Thymus (tissue), 11 donors: ENCODE measurements at regions not wholly inside any gene's neighbourhood (a gene's known extent, or its start where the extent isn't known, plus 50 kb on each side); places are given as distances from the start of the nearest gene placed in this dataset.
"Not testable (repeated sequence)": the region's sequence is repeated elsewhere in the genome, so short reads cannot be mapped to it uniquely, and the experiment has no call there.

Source experiments
- DNase-seq, 9 donors: peaks; one replicate each; pipeline ENCODE4 v3.0.0-alpha.2; 2013; ENCODE audit warnings: low spot score in 9 of 9, low read depth in 6 of 9, missing footprints in 1 of 9
- H3K27ac ChIP-seq, 2 donors: one replicate each; pipeline ENCODE4 v1.5.1; 2013; ENCODE audit warnings: control low read depth in 1 of 2, low read depth in 1 of 2, low read length in 1 of 2, mild to moderate bottlenecking in 1 of 2, moderate library complexity in 1 of 2
- H3K27me3 ChIP-seq, 2 donors: one replicate each; pipeline ENCODE4 v1.5.1; 2013; ENCODE audit warnings: low read length in 1 of 2; ENCODE audit not compliant: control insufficient read depth in 2 of 2, insufficient read depth in 1 of 2
- H3K36me3 ChIP-seq, 2 donors: one replicate each; pipeline ENCODE4 v1.5.1; 2013; ENCODE audit warnings: low read length in 1 of 2, mild to moderate bottlenecking in 1 of 2, moderate library complexity in 1 of 2; ENCODE audit not compliant: control insufficient read depth in 2 of 2, insufficient read depth in 2 of 2
- H3K4me1 ChIP-seq, 2 donors: one replicate each; pipeline ENCODE4 v1.5.1; 2013; ENCODE audit warnings: low read length in 2 of 2; ENCODE audit not compliant: control insufficient read depth in 2 of 2, insufficient read depth in 2 of 2
- H3K4me3 ChIP-seq, 2 donors: one replicate each; pipeline ENCODE4 v1.5.1; 2013; ENCODE audit warnings: low read length in 2 of 2, control low read depth in 1 of 2, mild to moderate bottlenecking in 1 of 2
- H3K9me3 ChIP-seq, 2 donors: one replicate each; pipeline ENCODE4 v1.5.1; 2013; ENCODE audit warnings: low read length in 1 of 2, mild to moderate bottlenecking in 1 of 2; ENCODE audit not compliant: control insufficient read depth in 2 of 2, insufficient read depth in 1 of 2
- WGBS: extraction: QIAGEN DNeasy Blood & Tissue Kit; methylation state at CpG from one replicate; pipeline ENCODE4 v1.1.7; 2013; 5-methylcytosine and 5-hydroxymethylcytosine counted together
- donor health status: healthy.

DNA sequence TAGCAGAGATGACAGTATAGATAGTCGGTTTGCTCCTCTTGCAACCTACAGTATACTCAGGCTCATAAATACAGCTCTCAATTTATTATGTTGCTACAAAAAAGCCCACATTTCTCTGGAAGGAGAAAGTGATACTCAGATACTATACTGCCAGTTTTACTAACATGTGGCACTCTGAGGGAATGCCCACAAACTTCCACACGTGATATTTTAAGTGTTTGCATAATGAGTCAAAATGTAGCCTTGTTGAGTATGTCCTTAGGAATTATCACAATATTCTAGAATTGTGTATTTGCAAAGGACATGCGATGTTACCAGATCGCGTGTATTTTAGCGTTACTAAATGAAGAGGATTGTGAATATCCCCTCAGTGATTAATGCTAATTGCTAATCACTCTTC lies 929.1 kb downstream of the STIM2 start:
- WGBS = 92% methylated on average over 6 of the region's 6 CpGs
- no peaks in the 10 kb centered on the region for H3K4me1 ChIP-seq
- H3K4me3 ChIP-seq = no peak overlapping the region
- H3K9me3 ChIP-seq = no peaks in the 10 kb centered on the region
- H3K27me3 ChIP-seq = no peaks in the 10 kb centered on the region
- H3K27ac ChIP-seq = no peak overlapping the region
- DNase-seq = no peak
- no peaks in the 10 kb centered on the region for H3K36me3 ChIP-seq

DNA sequence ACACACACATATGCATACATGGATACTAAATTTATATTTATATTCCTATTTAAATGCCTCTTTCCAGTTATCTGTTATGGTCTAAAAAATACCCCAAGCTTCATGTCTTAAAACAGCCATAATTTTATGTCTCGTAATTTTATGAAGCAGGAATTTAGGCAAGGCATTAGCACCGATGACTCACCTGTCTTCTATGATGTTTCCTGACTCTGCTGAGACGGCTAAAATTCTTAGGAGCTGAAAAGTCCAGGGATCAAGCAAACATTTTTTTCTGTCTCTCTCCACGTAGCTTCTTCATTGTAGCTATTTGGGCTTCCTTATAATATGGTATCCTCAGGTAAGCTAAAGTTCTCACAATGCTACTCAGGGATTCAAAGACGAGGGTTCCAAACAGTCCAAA lies 930.3 kb downstream of the STIM2 start:
- Histone ChIP-seq H3K9me3 (no peaks in the 10 kb centered on the region), H3K4me1 (no peaks in the 10 kb centered on the region), H3K27ac (no peak overlapping the region), H3K27me3 (no peaks in the 10 kb centered on the region), H3K4me3 (no peak overlapping the region), H3K36me3 (no peaks in the 10 kb centered on the region)
- WGBS = 88% methylated on average over 5 of the region's 5 CpGs
- DNase-seq = no peak

DNA sequence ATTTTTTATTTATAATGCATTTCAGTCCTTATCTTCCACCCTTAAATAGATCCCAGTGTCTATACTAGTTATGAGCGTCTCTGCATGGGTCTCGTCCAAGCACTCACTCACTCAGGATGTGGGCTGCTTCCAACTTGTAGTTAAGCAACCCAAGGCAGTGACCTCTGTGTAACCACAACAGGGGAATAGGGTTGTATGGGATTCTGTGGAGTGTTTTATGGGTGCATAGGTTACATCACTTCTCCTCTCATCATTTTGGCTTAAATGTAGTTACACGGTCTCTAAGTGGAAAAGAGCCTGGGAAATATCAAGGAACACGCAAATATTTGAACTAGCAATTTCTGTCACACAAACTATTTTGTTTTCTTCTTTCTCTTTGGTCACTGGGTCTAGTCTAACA lies 931.0 kb downstream of the STIM2 start:
- no peaks in the 10 kb centered on the region for H3K36me3 ChIP-seq
- no peaks in the 10 kb centered on the region for H3K27me3 ChIP-seq
- H3K9me3 ChIP-seq = no peaks in the 10 kb centered on the region
- 79% methylated on average over 4 of the region's 4 CpGs for WGBS
- no peak overlapping the region for H3K27ac ChIP-seq
- DNase-seq = no peak
- no peaks in the 10 kb centered on the region for H3K4me1 ChIP-seq
- H3K4me3 ChIP-seq = no peak overlapping the region

DNA sequence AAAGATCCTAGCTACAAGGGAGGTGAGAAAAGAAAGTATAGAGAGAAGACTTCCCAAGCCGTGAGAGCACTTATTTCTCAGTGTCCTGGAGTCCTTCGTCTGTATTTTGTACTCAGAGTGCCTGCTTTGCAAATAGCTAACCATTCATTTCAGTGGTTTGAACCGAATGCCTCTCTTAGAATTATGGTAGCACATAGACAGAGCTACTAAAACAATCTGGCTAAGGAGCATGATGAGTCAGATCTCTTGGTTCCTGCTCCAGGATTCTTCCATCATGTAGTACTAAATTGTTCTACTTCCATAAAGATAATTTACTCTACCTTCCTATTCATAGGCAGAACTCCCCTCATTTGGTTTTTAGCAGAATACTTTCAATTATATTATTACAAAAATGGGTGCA lies 946.6 kb downstream of the STIM2 start:
- H3K36me3 ChIP-seq = no peaks in the 10 kb centered on the region
- H3K27me3 ChIP-seq = no peaks in the 10 kb centered on the region
- no peak for DNase-seq
- 71% methylated on average over 3 of the region's 3 CpGs for WGBS
- H3K27ac ChIP-seq = no peak overlapping the region
- no peak overlapping the region for H3K4me3 ChIP-seq
- no peaks in the 10 kb centered on the region for H3K9me3 ChIP-seq
- H3K4me1 ChIP-seq = no peaks in the 10 kb centered on the region

DNA sequence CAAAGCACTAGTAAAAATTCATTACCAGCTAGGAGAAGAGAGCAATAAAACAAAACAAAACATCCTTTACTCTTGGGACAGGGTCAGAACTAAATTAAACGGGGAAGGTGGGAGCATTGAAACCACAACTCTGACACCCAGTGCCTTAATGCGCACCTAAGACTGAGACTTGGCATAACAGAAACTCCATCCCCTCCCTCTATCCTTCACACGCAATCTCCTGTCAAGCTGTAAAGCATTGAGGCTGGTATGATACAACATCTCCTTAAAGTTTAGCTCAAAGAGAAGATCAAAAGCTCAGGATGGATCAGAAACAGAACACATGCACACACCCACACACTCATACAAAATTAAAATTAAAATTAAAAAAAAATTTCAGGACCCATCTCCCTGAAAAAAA lies 951.3 kb downstream of the STIM2 start:
- DNase-seq = no peak
- no peak overlapping the region for H3K4me3 ChIP-seq
- H3K27me3 ChIP-seq = no peaks in the 10 kb centered on the region
- H3K9me3 ChIP-seq = no peaks in the 10 kb centered on the region
- no peaks in the 10 kb centered on the region for H3K36me3 ChIP-seq
- H3K27ac ChIP-seq = no peak overlapping the region
- H3K4me1 ChIP-seq = no peaks in the 10 kb centered on the region
- 80% methylated on average over 3 of the region's 3 CpGs for WGBS

DNA sequence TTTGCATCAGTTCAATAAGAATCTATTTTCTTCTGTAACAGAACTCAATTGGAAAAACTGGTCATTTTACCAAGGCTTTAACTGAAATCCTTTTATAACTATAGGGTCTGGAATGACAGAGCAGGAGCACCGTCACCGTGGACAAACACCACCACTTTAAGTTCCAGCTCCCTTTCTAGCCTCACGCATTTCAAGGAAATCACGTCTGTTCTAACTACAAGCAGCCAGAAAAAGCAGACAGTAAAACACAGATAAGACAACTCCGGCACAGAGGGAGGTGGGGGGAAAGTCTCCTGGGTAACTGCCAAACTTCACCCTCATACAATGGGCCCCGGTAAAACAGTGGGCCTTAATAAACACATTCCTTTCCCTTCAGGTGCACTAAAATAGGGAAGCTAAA lies 952.6 kb downstream of the STIM2 start:
- 57% methylated on average over 6 of the region's 6 CpGs for WGBS
- not testable (repeated sequence) for H3K36me3 ChIP-seq, H3K4me1 ChIP-seq, H3K27ac ChIP-seq, H3K27me3 ChIP-seq, H3K4me3 ChIP-seq, DNase-seq, H3K9me3 ChIP-seq

DNA sequence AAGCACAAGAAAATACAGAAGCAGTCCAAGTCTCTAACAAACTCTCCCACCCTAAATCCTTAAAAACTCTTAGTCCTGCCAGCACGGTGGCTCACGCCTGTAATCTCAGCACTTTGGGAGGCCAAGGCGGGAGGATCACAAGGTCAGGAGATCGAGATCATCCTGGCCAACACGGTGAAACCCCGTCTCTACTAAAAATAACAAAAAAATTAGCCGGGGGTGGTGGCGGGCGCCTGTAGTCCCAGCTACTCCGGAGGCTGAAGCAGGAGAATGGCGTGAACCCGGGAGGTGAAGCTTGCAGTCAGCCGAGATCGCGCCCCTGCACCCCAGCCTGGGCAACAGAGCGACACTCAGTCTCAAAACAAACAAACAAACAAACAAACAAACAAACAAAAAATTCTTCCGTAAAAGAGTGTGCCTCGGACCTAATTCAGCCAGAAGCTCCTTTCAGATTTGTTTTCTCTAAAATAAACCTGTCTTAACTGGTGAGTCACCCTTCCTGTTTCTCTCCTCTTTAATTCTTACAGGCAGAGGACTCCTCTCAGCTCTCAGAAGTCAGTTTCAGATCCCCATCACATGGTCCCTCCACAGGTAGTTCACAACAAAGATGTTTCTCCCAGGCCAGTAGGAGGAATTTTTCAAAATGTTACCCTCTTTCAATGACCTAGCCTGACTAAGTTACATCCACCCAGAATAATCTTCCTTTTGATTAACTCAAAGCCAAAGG lies 953.2 kb downstream of the STIM2 start:
- not testable (repeated sequence) for H3K27ac ChIP-seq, H3K9me3 ChIP-seq, H3K27me3 ChIP-seq, H3K4me3 ChIP-seq, H3K36me3 ChIP-seq, H3K4me1 ChIP-seq, DNase-seq
- WGBS = 94% methylated on average over 18 of the region's 18 CpGs

DNA sequence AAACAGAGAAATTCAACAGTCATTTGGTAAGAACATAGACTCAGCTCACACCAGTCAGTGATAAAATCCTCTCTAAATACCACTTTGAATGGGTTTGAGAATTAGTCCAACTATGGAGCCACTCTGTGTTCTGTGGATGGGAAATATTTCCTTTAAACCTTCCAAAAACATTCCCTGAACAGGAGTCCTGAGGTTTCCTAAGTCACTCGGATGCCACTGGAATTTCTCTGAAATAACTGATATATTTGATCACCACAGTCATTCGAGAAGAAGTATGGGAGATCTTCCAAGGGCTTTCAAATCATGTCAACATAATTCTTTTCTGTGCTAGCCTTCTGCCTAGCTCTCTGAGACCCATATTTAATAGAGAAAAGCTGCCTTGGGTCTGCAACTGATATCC lies 958.6 kb downstream of the STIM2 start:
- Histone ChIP-seq H3K9me3 (no peaks in the 10 kb centered on the region), H3K27ac (no peak overlapping the region), H3K36me3 (no peaks in the 10 kb centered on the region), H3K27me3 (no peaks in the 10 kb centered on the region), H3K4me3 (no peak overlapping the region), H3K4me1 (no peaks in the 10 kb centered on the region)
- 88% methylated on average over 2 of the region's 2 CpGs for WGBS
- no peak for DNase-seq

DNA sequence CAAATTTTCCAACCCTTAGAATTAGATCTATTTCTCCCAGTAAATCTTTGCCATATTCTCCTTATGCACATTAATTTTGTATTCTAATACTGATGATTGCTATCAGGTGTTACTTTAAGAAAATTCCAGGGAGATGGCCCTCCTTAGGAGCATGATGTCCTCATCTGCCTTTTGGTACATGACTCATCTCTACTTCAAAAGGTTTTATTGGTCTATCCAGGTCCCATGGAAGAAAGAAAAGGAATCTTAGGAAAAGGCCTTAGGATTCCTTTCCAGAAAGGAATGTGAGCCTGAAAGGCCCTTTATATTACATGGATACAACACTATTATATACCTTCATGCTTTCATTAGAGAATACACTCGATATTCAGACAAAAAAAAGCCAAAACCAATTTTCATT lies 968.2 kb downstream of the STIM2 start:
- 90% methylated on average over 1 of the region's 1 CpG for WGBS
- DNase-seq = no peak
- H3K9me3 ChIP-seq = no peaks in the 10 kb centered on the region
- no peaks in the 10 kb centered on the region for H3K36me3 ChIP-seq
- no peaks in the 10 kb centered on the region for H3K4me1 ChIP-seq
- no peak overlapping the region for H3K4me3 ChIP-seq
- H3K27me3 ChIP-seq = no peaks in the 10 kb centered on the region
- no peak overlapping the region for H3K27ac ChIP-seq

DNA sequence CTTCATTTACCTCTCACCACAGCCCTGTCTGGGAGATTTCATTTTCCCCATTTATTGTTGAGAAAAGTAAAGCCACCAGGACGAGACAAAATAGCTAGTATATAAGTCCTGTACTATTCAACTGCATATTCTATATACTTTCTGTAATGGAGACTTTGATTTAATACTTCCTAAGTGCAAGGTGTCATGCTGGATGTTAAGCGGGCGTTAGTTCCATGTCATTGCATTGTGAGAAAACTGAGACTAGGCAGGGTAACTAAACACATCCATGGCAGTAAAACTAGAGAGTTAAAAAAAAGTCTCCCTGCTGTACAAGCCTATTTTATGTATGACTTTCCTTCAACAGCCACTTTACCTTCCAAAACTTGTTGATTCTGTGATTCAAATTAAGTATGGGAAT lies 969.6 kb downstream of the STIM2 start:
- 84% methylated on average over 3 of the region's 3 CpGs for WGBS
- H3K36me3 ChIP-seq = no peaks in the 10 kb centered on the region
- no peaks in the 10 kb centered on the region for H3K27me3 ChIP-seq
- H3K4me3 ChIP-seq = no peak overlapping the region
- no peak for DNase-seq
- no peaks in the 10 kb centered on the region for H3K4me1 ChIP-seq
- no peaks in the 10 kb centered on the region for H3K9me3 ChIP-seq
- H3K27ac ChIP-seq = no peak overlapping the region
